ENCODE measurements at regions not wholly inside any gene's neighbourhood (a gene's known extent, or its start where the extent isn't known, plus 50 kb on each side); places are given as distances from the start of the nearest gene placed in this dataset.

GRCh38 chr5:39700523-39700922, 275.7 kb upstream of the DAB2 start:
- Histone ChIP-seq H2BK20ac (ENCODE audit: low read depth, low read length, poor library complexity, severe bottlenecking) (no peak overlapping the region), H3T11ph (ENCODE audit: low read length) (no peak overlapping the region), H2BK5ac (ENCODE audit: insufficient read length, low read length) (no peak overlapping the region), H3K23me2 (ENCODE audit: insufficient read length, low read depth, low read length, poor library complexity, severe bottlenecking) (no peaks in the 10 kb centered on the region), H2BK15ac (ENCODE audit: low read depth, low read length) (no peak overlapping the region), H4K20me1 (ENCODE audit: control insufficient read depth, insufficient read depth, insufficient read length) (no peaks in the 10 kb centered on the region), H3K79me1 (ENCODE audit: insufficient read depth, low read depth, low read length, poor library complexity, severe bottlenecking) (no peaks in the 10 kb centered on the region), H4K5ac (ENCODE audit: insufficient read length, low read depth, low read length) (no peak overlapping the region), H3K27ac (ENCODE audit: insufficient read length, low read depth, low read length) (no peak overlapping the region), H3K4me2 (ENCODE audit: insufficient read depth, insufficient read length, low read length) (no peak overlapping the region), H4K91ac (ENCODE audit: insufficient read length, low read depth, low read length) (no peak overlapping the region), H3K4ac (ENCODE audit: low read depth, low read length) (no peak overlapping the region), H3K27me3 (ENCODE audit: insufficient read depth, low read length) (no peaks in the 10 kb centered on the region), H3K79me2 (ENCODE audit: insufficient read depth, low read length) (no peaks in the 10 kb centered on the region), H3K18ac (ENCODE audit: insufficient read length, low read depth, low read length) (no peak overlapping the region), H3K56ac (ENCODE audit: insufficient read length, low read depth, low read length) (no peak overlapping the region), H3K9me3 (ENCODE audit: control insufficient read depth, low read depth, low read length) (no peaks in the 10 kb centered on the region), H3K23ac (ENCODE audit: insufficient read length, low read depth, low read length) (no peak overlapping the region), H2AFZ (ENCODE audit: low read length) (no peak overlapping the region), H3K9ac (ENCODE audit: extremely low read depth, insufficient read length, low read length) (no peak overlapping the region), H3K4me1 (ENCODE audit: insufficient read depth, low read length) (no peaks in the 10 kb centered on the region), H2BK12ac (ENCODE audit: insufficient read length, low read depth, low read length) (no peak overlapping the region), H2BK120ac (ENCODE audit: low read depth, low read length, poor library complexity, severe bottlenecking) (no peak overlapping the region), H3K14ac (ENCODE audit: insufficient read depth, low read length) (no peak overlapping the region), H4K8ac (replicated peaks; ENCODE audit: insufficient read length, low read depth, low read length) (no peak overlapping the region), H2AK5ac (ENCODE audit: insufficient read length, low read length) (no peak overlapping the region)
- Mint-ChIP-seq H3K27me3 (ENCODE audit: low read depth) (no peaks in the 10 kb centered on the region), H3K9me3 (no peaks in the 10 kb centered on the region), H3K4me3 (no peak overlapping the region), H3K36me3 (ENCODE audit: insufficient read depth in 1 of 3, low read depth in 3 of 3) (no peaks in the 10 kb centered on the region), H3K27ac (no peak overlapping the region), H3K4me1 (no peaks in the 10 kb centered on the region)
- DNase-seq = no peak
- WGBS (ENCODE audit: extremely low coverage, insufficient read length, low lambda C conversion rate) = no CpG with 5 or more reads among the region's 1 CpG
- TF ChIP-seq CTCF (conservative IDR thresholded peaks at IDR 0.05) = no peak

Measured in H9 (cell line).